Keratinocyte (primary cell): ENCODE measurements at regions not wholly inside any gene's neighbourhood (a gene's known extent, or its start where the extent isn't known, plus 50 kb on each side); places are given as distances from the start of the nearest gene placed in this dataset.

Source experiments
- CTCF ChIP-seq, 3 experiments: IDR thresholded peaks in 1 of 3; conservative IDR thresholded peaks in 1 of 3; optimal IDR thresholded peaks in 1 of 3; 2 replicates in 2 of 3; 3 replicates in 1 of 3; pipeline versions ENCODE3 to v1.5.1; 2011; ENCODE audit warnings: low read length in 3 of 3, mild to moderate bottlenecking in 3 of 3, moderate library complexity in 2 of 3, control low read depth in 1 of 3, inconsistent platforms in 1 of 3; ENCODE audit not compliant: insufficient read depth in 2 of 3; ENCODE audit errors: extremely low read depth in 1 of 3
- EZH2 ChIP-seq: IDR thresholded peaks from one replicate; pipeline ENCODE4 v1.6.1; 2012; ENCODE audit warnings: inconsistent platforms, mild to moderate bottlenecking, low read length, moderate library complexity

GRCh38 chr6:165961233-165961632, 206.4 kb downstream of the TBXT start:
- TF ChIP-seq CTCF (optimal IDR thresholded peaks at IDR 0.05 in 1 of 3, IDR thresholded peaks at IDR 0.05 in 1 of 3, conservative IDR thresholded peaks at IDR 0.05 in 1 of 3; ENCODE audit: extremely low read depth in 1 of 3, insufficient read depth in 2 of 3, low read length in 3 of 3) (no peak), EZH2 (no peak)
